ENCODE measurements at regions not wholly inside any gene's neighbourhood (a gene's known extent, or its start where the extent isn't known, plus 50 kb on each side); places are given as distances from the start of the nearest gene placed in this dataset.
"Not testable (repeated sequence)": the region's sequence is repeated elsewhere in the genome, so short reads cannot be mapped to it uniquely, and the experiment has no call there.

- no peak for DNase-seq
- Mint-ChIP-seq H3K27me3 (no peaks in the 10 kb centered on the region), H3K27ac (no peak overlapping the region), H3K36me3 (no peaks in the 10 kb centered on the region), H3K4me1 (no peaks in the 10 kb centered on the region), H3K9me3 (peaks cover 2% of the 10 kb centered on the region), H3K4me3 (no peak overlapping the region)
- POLR2A ChIA-PET: no interaction called here
- ATAC-seq (ENCODE audit: low read depth): no peak
Measured at GRCh38 chr2:49359721-49360406, 205.5 kb upstream of the FSHR start.

DNA sequence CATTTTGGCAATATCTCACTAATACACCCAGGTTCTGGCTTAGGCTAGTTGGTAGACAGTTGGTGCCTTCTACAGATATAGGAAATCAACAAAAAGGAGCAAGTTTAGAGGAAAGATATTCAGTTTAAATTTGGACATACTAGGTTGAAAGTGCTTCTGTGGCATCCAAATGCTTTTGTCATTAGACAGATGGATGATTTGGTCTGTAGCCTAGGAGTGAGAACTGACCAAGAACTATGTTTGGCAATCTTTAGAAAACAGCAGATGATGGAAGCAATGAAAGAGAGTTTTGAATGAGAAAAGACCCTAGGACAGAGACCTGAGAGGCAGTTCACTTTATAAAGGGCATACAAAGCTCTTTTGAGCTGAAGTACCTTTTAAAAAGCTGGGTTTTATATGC, 201.3 kb upstream of the FSHR start:
- ATAC-seq (ENCODE audit: low read depth) (no peak), DNase-seq (no peak)
- Mint-ChIP-seq H3K4me3 (no peak overlapping the region), H3K9me3 (peaks cover 4% of the 10 kb centered on the region), H3K36me3 (no peaks in the 10 kb centered on the region), H3K27ac (no peak overlapping the region), H3K4me1 (no peaks in the 10 kb centered on the region), H3K27me3 (no peaks in the 10 kb centered on the region)
- POLR2A ChIA-PET: no interaction called here

DNA sequence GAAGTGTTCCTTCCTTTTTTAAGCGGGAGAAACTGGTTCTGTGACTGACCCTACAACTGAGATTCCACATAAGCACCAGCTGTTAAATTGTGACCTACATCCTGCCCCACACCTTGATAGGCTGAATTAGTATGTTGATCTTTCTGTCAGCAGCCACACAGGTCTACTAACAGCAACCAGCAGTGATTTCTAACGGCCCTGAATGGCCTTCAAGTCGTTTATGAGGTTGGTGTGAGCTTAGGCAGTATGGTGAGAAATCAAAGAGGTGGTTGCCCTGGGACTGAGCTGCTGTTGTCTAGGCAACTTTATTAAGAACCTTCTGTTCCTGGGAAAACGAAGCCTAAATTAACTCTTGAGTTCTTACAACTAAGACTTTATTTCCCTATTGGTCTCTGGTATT, 197.2 kb upstream of the FSHR start:
- no peaks in the 10 kb centered on the region for H3K27me3 Mint-ChIP-seq
- no peaks in the 10 kb centered on the region for H3K36me3 Mint-ChIP-seq
- no peak overlapping the region for H3K4me3 Mint-ChIP-seq
- DNase-seq: no peak
- H3K27ac Mint-ChIP-seq: no peak overlapping the region
- H3K9me3 Mint-ChIP-seq: peaks cover 4% of the 10 kb centered on the region
- POLR2A ChIA-PET: no interaction called here
- H3K4me1 Mint-ChIP-seq: no peaks in the 10 kb centered on the region
- no peak for ATAC-seq (ENCODE audit: low read depth)

DNA sequence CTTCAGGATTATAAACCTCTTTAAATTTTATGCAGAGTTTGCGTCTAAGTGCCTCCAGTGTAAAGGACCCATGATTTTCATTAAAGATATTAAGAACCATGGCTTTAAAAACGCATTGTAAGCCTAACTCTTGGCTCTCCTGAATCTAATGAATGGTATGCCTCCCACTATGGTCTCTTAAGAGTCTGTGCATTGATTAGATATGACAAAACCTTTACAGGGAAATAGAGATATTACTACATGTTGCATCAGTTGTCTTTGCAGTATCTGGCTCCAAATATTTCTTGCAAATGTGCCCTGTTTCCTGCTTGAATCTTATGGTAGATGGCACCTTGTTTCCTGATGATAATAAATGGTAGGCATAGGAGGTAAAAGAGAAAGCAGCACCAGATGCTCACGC, 189.3 kb upstream of the FSHR start:
- H3K27me3 Mint-ChIP-seq: no peaks in the 10 kb centered on the region
- no peaks in the 10 kb centered on the region for H3K9me3 Mint-ChIP-seq
- ATAC-seq (ENCODE audit: low read depth) (no peak), DNase-seq (no peak)
- POLR2A ChIA-PET: no interaction called here
- H3K4me3 Mint-ChIP-seq: no peak overlapping the region
- H3K4me1 Mint-ChIP-seq: no peaks in the 10 kb centered on the region
- no peak overlapping the region for H3K27ac Mint-ChIP-seq
- no peaks in the 10 kb centered on the region for H3K36me3 Mint-ChIP-seq

DNA sequence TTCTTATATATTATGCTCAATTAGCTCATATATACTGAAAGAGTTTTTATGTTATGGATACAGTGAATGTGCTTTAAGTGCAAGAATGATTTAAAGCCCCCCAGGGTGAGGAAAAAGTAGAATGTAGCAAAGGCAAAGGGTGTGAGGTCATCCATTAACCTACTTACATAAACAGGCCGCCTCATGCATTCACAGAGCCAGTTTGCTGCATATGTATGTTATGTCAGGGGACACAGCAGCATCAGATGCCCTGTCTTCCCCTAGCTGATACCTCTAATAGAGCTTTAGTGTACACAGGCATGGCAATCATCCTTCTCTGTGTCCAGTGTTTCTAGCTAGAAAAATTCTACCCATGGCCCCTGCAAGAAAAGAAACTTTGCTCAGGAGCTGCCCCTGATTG, 187.8 kb upstream of the FSHR start:
- H3K4me1 Mint-ChIP-seq: no peaks in the 10 kb centered on the region
- POLR2A ChIA-PET: no interaction called here
- H3K27me3 Mint-ChIP-seq: no peaks in the 10 kb centered on the region
- H3K4me3 Mint-ChIP-seq: no peak overlapping the region
- DNase-seq (no peak), ATAC-seq (ENCODE audit: low read depth) (no peak)
- H3K9me3 Mint-ChIP-seq: no peaks in the 10 kb centered on the region
- H3K36me3 Mint-ChIP-seq: no peaks in the 10 kb centered on the region
- no peak overlapping the region for H3K27ac Mint-ChIP-seq

DNA sequence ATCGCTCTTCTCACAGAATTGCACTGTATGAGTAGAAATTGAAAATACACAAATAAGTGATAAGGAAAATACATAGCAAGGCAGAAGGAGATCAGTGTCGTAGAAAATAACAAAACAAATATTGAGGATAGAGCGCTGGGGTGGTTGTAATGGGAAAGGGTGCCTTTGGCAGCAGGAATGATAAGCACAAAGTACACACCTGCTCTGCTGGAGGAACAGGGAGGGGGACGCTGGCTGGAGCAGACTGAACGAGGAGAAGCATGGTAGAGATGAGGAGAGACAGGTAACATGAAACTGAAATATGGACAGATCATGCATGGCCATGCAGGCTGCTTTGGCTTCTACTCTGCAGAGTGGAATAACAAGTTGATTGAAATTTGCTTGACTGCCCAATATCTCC, 181.2 kb upstream of the FSHR start:
- Mint-ChIP-seq H3K27me3 (no peaks in the 10 kb centered on the region), H3K36me3 (no peaks in the 10 kb centered on the region), H3K27ac (no peak overlapping the region), H3K9me3 (no peaks in the 10 kb centered on the region), H3K4me1 (no peaks in the 10 kb centered on the region), H3K4me3 (no peak overlapping the region)
- ATAC-seq (ENCODE audit: low read depth) (no peak), DNase-seq (no peak)
- POLR2A ChIA-PET: no interaction called here

DNA sequence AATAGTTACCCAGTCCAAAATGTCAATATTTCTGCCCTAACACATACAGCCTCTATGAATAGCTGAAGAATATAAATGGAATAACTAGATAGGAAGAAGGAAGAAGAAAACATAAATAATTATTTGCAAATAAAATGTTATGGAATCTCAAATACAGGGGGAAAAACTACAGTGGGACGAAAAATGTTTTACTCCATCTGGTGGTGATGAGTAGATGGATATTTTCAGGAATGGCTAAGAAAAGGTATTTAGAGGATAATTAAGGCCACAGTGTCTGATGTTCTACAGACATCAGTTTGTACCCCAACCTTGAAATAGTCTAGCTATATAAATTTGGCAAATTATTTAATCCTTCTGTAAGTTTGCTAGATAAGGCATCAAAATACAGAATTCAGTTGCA, 178.1 kb upstream of the FSHR start:
- no peak overlapping the region for H3K27ac Mint-ChIP-seq
- no peaks in the 10 kb centered on the region for H3K27me3 Mint-ChIP-seq
- no peaks in the 10 kb centered on the region for H3K4me1 Mint-ChIP-seq
- no peaks in the 10 kb centered on the region for H3K36me3 Mint-ChIP-seq
- DNase-seq: no peak
- no peak overlapping the region for H3K4me3 Mint-ChIP-seq
- POLR2A ChIA-PET: no interaction called here
- ATAC-seq (ENCODE audit: low read depth): no peak
- no peaks in the 10 kb centered on the region for H3K9me3 Mint-ChIP-seq

DNA sequence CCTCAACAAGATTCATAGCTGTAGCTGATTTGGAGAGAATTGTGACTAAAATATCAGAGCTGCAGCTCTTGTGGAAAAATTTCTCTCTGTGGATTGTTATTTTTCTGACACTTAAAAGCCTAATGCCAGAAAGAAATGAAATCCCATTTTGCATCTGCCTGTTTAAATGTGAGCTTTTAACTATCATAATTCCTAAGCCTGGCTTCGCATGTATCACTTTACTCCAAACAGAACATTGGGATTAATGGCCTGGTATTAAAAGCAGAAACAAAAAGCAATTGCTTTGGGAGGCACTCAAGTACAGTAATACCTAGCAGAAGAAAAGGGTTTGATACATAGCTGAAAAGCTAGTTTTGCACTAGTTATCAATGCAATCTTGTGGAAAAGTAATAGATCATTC, 164.2 kb upstream of the FSHR start:
- H3K27ac Mint-ChIP-seq: no peak overlapping the region
- no peaks in the 10 kb centered on the region for H3K36me3 Mint-ChIP-seq
- no peaks in the 10 kb centered on the region for H3K4me1 Mint-ChIP-seq
- H3K27me3 Mint-ChIP-seq: no peaks in the 10 kb centered on the region
- peaks cover 4% of the 10 kb centered on the region for H3K9me3 Mint-ChIP-seq
- H3K4me3 Mint-ChIP-seq: no peak overlapping the region
- ATAC-seq (ENCODE audit: low read depth) (no peak), DNase-seq (no peak)
- POLR2A ChIA-PET: no interaction called here

DNA sequence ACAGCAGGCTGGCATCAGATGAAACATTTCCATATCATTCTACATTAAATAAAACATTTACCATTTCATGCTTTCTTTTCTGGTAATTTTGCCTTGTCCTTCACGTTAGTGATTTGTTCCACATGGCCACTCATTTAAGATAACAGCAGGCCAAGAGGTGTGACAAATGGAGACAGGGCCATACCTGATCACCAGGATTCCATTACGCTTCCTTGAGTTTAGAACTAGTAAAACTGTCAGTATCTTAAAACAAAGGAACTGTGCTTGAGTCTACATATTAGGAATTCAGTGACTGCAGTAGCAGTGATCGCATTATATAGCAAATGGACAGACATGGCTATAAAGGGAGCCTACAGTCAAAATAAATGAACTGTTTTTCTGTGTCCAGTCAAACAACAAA, 155.1 kb upstream of the FSHR start:
- Mint-ChIP-seq H3K27ac (no peak overlapping the region), H3K4me1 (no peaks in the 10 kb centered on the region), H3K4me3 (no peak overlapping the region), H3K9me3 (peaks cover 1% of the 10 kb centered on the region), H3K36me3 (no peaks in the 10 kb centered on the region), H3K27me3 (no peaks in the 10 kb centered on the region)
- ATAC-seq (ENCODE audit: low read depth) (no peak), DNase-seq (no peak)
- POLR2A ChIA-PET: no interaction called here

- ATAC-seq (ENCODE audit: low read depth) (no peak), DNase-seq (no peak)
- Mint-ChIP-seq H3K4me1 (no peaks in the 10 kb centered on the region), H3K9me3 (peaks cover 3% of the 10 kb centered on the region), H3K27me3 (no peaks in the 10 kb centered on the region), H3K4me3 (no peak overlapping the region), H3K36me3 (no peaks in the 10 kb centered on the region), H3K27ac (no peak overlapping the region)
- POLR2A ChIA-PET: no interaction called here
Measured at GRCh38 chr2:49306925-49307324, 152.6 kb upstream of the FSHR start.

DNA sequence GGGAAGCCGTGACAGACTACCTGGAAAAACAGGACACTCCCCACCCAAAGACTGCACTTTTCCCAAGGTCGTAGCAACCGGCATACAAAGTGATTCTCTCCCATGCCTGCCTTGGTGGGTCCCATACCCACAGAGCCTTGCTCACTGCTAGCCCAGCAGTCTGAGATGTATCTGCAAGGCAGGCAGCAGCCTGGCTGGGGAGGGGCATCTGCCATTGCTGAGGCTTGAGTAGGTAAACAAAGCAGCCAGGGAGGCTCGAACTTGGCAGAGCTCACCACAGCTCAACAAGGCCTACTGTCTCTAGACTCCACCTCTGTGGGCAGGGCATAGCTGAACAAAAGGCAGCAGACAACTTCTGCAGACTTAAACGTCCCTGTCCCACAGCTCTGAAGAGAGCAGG, 144.4 kb upstream of the FSHR start:
- H3K4me1 Mint-ChIP-seq; H3K27me3 Mint-ChIP-seq; DNase-seq; POLR2A ChIA-PET; ATAC-seq (ENCODE audit: low read depth); H3K36me3 Mint-ChIP-seq; H3K4me3 Mint-ChIP-seq; H3K27ac Mint-ChIP-seq: not testable (repeated sequence)
- peaks cover 11% of the 10 kb centered on the region for H3K9me3 Mint-ChIP-seq

GRCh38 chr2:49298230-49298629, 143.9 kb upstream of the FSHR start:
- H3K36me3 Mint-ChIP-seq: no peaks in the 10 kb centered on the region
- no peak for ATAC-seq (ENCODE audit: low read depth)
- no peak for DNase-seq
- POLR2A ChIA-PET: no interaction called here
- H3K27me3 Mint-ChIP-seq: no peaks in the 10 kb centered on the region
- H3K4me1 Mint-ChIP-seq: no peaks in the 10 kb centered on the region
- no peak overlapping the region for H3K27ac Mint-ChIP-seq
- peaks cover 11% of the 10 kb centered on the region for H3K9me3 Mint-ChIP-seq
- no peak overlapping the region for H3K4me3 Mint-ChIP-seq

GRCh38 chr2:49296107-49296867, 142.0 kb upstream of the FSHR start:
- Mint-ChIP-seq H3K4me1 (no peaks in the 10 kb centered on the region), H3K27ac (no peak overlapping the region), H3K9me3 (peaks cover 9% of the 10 kb centered on the region), H3K4me3 (no peak overlapping the region), H3K27me3 (no peaks in the 10 kb centered on the region), H3K36me3 (no peaks in the 10 kb centered on the region)
- no peak for DNase-seq
- no peak for ATAC-seq (ENCODE audit: low read depth)
- POLR2A ChIA-PET: no interaction called here

DNA sequence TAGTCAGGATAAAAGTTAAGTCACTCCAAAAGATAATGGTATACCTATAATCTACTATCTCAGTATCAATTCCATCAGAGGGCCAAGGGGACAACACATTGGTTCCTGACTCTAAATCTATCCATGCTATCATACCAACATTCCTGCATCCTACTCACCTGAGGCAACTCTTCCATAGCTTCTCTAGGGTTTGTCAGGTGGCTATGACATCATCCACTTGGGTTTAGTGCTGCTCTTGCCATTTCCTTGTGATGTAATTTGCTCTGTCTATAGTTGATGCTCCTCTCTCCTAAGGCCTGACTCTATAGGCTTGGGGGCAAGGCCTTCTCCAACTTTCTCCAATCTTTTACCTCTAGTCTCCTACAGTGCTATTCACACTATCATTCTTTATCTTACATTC, 139.9 kb upstream of the FSHR start:
- H3K27me3 Mint-ChIP-seq: no peaks in the 10 kb centered on the region
- ATAC-seq (ENCODE audit: low read depth): no peak
- no peak overlapping the region for H3K27ac Mint-ChIP-seq
- H3K4me3 Mint-ChIP-seq: no peak overlapping the region
- POLR2A ChIA-PET: no interaction called here
- no peaks in the 10 kb centered on the region for H3K36me3 Mint-ChIP-seq
- H3K4me1 Mint-ChIP-seq: no peaks in the 10 kb centered on the region
- DNase-seq: no peak
- H3K9me3 Mint-ChIP-seq: peaks cover 1% of the 10 kb centered on the region
